SH-SY5Y (cell line): ENCODE measurements at regions not wholly inside any gene's neighbourhood (a gene's known extent, or its start where the extent isn't known, plus 50 kb on each side); places are given as distances from the start of the nearest gene placed in this dataset.

Experiments used
- GATA2 ChIP-seq: IDR thresholded peaks from 2 replicates; pipeline ENCODE4 v1.6.1; 2011; ENCODE audit warnings: mild to moderate bottlenecking, low read depth, low read length
- GATA3 ChIP-seq: IDR thresholded peaks from 2 replicates; pipeline ENCODE4 v1.6.1; 2011; ENCODE audit warnings: low read depth, mild to moderate bottlenecking, low read length, moderate library complexity

DNA sequence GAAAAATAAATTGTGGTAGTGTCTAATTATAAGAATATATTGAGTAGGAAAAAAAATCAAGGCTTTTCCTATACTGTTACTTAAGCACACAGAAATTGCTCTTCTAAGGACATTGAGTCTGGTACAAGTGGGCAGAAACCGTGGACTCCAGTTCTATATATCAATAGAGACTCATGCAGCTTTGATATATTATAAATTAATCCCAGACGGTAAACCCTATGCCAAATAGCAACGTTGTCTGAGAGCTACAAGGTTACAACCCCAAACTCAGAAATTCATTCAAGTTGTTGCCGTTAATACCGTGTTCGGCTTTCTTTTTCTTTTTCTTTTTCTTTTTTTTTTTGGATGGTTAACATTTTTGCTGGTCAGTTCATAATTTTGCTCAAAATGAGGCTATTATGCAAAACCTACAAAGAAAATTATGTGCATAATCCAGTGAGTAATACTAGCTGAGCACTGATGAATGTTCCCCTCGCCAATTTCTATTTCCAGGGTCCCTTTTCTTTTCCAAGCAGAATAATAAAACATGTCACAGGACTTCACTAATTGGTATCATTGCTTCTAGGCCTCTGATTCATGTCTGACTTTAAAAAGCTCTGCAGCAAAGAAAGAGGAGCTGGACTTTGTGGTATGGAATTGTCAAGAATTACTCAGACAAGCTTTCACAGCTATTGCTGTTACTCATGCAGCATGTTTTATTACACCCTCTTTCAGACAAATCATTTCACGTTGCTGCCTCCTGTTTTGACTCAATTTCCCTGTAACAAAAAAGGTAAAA is 737.7 kb downstream of the NLGN4X start:
- no peak for TF ChIP-seq GATA3
- TF ChIP-seq GATA2 = no peak

- TF ChIP-seq GATA3 (no peak), GATA2 (no peak)
Measured at GRCh38 chrX:5474282-5474681, 754.4 kb downstream of the NLGN4X start.

DNA sequence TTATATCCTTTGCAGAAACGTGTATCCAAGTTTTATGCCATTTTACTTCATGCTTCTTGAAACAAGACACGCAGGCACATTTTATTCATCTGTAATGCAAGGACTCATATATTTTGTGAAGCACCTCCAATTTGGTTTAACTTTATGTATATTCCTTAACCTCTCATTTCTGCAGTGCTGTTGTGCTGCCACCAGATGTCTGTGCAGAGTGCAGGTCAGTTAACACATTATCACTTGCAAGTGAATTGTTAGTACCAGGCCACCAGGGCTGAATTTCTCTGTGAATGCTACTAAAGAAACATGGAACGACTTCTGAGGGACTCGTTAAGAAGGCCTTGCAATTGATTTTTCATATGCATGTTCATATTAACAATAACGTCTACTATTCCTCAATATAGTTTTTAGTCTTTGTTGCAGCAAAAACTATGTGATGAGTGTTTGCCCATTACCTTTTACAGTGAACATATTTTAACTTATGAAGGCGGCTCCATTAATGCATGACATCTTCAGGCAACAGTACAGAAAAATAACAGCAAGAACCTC is 770.3 kb downstream of the NLGN4X start:
- TF ChIP-seq GATA2 = no peak
- TF ChIP-seq GATA3 = no peak

GRCh38 chrX:5449323-5449722 is 779.3 kb downstream of the NLGN4X start:
- TF ChIP-seq GATA2 (no peak), GATA3 (no peak)

GRCh38 chrX:5431823-5432222 is 796.8 kb downstream of the NLGN4X start:
- TF ChIP-seq GATA2 (no peak), GATA3 (no peak)

GRCh38 chrX:5425119-5425518 is 803.5 kb downstream of the NLGN4X start:
- no peak for TF ChIP-seq GATA3
- no peak for TF ChIP-seq GATA2

- TF ChIP-seq GATA2 = no peak
- no peak for TF ChIP-seq GATA3
Measured at GRCh38 chrX:5417381-5417780, 811.3 kb downstream of the NLGN4X start.

DNA sequence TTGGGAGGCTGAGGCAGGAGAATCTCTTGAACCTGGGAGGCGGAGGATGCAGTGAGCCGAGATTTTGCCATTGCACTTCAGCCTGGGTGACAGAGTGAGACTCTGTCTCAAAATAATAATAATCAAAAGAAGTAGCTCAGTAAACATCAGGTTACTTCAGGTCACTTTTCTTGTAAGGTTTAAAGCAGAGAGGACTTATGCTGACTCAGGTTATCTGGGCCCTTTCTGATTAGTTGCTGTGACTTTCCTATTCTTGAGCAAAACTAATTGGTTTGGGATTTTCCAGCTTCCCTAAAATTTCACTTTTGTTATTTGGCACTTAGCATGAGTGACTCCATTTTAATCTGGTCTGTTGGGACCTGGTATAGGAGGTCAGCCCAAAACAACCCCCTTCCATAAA is 812.9 kb downstream of the NLGN4X start:
- TF ChIP-seq GATA3 (no peak), GATA2 (no peak)

DNA sequence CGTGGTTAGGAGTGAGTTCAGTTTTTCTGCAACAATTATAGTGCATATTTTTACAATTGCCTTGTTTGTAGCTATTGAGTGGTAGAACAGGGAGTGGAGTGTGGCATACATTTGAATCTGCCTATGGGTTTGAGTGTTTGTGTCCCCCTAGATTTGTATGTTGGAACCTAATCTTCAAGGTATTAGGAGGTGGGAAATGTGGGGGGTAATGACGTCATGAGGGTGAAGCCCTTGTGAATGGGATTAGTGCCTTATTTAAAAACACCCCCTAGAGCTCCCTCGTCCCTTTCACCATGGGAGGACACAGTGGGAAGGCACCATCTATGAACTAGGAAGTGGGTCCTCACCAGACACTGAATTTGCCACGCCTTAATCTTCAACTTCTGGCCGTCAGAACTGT is 819.6 kb downstream of the NLGN4X start:
- TF ChIP-seq GATA2 (no peak), GATA3 (no peak)

DNA sequence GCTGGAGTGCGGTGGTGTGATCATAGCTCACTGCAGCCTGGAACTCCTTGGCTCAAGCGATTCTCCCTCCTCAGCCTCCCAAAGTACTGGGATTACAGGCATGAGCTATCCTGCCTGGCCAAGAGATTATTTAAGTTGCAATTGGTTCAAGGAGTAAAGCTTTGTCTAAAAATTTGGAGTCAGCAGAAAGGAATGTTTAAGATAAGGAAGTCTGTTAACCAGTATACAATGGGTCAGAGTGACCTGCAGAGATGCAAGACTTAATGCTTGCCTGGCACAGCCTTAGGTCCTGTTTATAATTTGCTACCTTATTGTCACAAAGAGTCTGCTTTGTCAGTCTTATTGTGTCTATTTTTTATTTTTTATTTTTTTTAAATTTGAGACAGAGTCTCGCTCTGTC is 826.2 kb downstream of the NLGN4X start:
- TF ChIP-seq GATA2 (no peak), GATA3 (no peak)

DNA sequence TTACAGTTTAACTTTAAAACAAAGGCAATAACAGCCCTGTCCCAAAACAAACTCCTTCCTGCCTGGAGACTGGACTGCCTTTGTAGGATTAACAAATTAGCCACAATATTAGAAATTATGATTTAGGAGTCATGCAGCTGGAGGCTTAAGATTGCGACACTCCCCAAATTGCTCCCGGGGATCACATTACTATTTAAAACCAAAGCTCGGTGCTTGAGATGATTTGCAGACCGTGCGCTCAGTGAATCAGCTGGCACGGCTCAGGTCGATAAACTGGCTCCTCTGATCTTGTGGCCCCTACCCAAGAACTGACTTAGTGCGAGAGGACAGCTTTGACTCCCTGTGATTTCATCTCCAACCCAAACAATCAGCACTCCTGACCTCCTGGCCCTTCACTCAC is 829.3 kb downstream of the NLGN4X start:
- TF ChIP-seq GATA2 (no peak), GATA3 (no peak)

- TF ChIP-seq GATA3 = no peak
- TF ChIP-seq GATA2 = no peak
Measured at GRCh38 chrX:5397409-5397808, 831.3 kb downstream of the NLGN4X start.

- TF ChIP-seq GATA3 (no peak), GATA2 (no peak)
Measured at GRCh38 chrX:5390376-5390775, 838.3 kb downstream of the NLGN4X start.

GRCh38 chrX:5388087-5388486 is 840.6 kb downstream of the NLGN4X start:
- no peak for TF ChIP-seq GATA2
- TF ChIP-seq GATA3 = no peak

DNA sequence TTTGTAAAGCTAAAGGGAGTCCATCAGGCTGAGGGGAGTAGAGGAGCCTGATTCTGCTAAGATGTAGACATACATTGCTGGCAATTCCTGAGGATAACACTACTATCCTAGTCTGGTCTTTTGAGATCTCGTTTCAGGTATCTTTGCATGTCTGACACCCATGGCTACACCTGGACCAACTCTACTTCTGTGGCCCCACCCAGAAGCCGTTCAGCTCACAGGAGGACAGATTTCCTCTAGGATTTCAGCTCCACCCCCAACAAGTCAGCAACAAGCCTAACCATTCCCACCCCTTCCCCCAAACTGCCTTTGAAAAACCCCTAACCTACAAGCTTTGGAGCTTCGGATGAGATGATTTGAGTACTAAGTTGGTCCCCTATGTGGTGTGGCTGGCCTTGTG is 848.2 kb downstream of the NLGN4X start:
- TF ChIP-seq GATA3 = no peak
- no peak for TF ChIP-seq GATA2

GRCh38 chrX:5341902-5342301 is 886.8 kb downstream of the NLGN4X start:
- TF ChIP-seq GATA2 (no peak), GATA3 (no peak)

DNA sequence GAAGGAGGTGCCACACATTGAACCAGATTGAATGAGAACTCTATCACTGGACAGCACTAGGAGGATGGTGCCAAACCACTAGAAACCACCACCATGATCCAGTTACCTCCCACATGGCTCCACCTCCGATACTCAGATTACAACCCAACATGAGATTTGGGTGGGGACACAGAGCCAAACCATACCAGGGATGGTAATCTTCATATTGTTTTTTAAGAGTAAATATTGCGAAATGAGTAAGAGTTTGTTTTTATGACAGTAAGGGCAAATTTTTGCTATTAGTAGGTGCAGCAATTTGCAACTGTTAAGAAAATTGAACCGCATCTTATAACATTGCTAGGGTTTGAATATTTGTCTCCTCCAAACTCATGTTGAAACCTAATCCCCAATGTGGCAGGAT is 891.5 kb downstream of the NLGN4X start:
- TF ChIP-seq GATA3 (no peak), GATA2 (no peak)

- TF ChIP-seq GATA3 (no peak), GATA2 (no peak)
Measured at GRCh38 chrX:5324546-5324945, 904.1 kb downstream of the NLGN4X start.
